Fibroblast of lung (primary cell): ENCODE measurements at regions not wholly inside any gene's neighbourhood (a gene's known extent, or its start where the extent isn't known, plus 50 kb on each side); places are given as distances from the start of the nearest gene placed in this dataset.

Source experiments
- CTCF ChIP-seq, 2 donors: IDR thresholded peaks in 1 of 2; conservative IDR thresholded peaks in 1 of 2; 1 replicate in 1 of 2; 2 replicates in 1 of 2; pipeline ENCODE4 v1.5.1; 2011 to 2012; ENCODE audit warnings: low read length in 2 of 2, control low read depth in 1 of 2, inconsistent platforms in 1 of 2, low read depth in 1 of 2, mild to moderate bottlenecking in 1 of 2
- EZH2 ChIP-seq: IDR thresholded peaks from 2 replicates; pipeline ENCODE4 v1.5.1; 2012; ENCODE audit warnings: low read length, control low read depth, mild to moderate bottlenecking; ENCODE audit errors: missing control alignments

DNA sequence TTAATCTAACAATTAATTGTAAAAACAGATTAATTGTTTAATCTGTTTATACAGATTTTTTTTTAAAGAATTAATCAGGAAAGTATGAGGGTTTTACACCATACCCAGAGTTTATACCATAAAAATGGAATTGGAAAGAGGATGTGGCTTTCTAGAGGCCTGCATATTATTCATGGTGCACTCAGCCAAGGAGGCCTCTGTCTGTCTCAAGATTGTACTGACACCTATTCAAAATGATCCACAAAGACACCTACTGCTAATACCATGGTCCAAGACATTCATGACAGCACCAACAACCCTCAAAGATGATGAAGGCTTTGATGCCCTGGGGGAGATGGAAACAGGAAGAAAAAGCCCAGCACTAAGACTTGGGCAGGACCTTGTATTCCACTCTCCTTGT lies 58.1 kb upstream of the MAST4 start:
- no peak for TF ChIP-seq EZH2
- no peak for TF ChIP-seq CTCF (conservative IDR thresholded peaks at IDR 0.05 in 1 of 2, IDR thresholded peaks at IDR 0.05 in 1 of 2; ENCODE audit: low read depth in 1 of 2, low read length in 2 of 2)
